HepG2 (cell line): ENCODE measurements at regions not wholly inside any gene's neighbourhood (a gene's known extent, or its start where the extent isn't known, plus 50 kb on each side); places are given as distances from the start of the nearest gene placed in this dataset.

Experiments
- CTCF ChIP-seq: sonication (generic); formaldehyde crosslinking; IDR thresholded peaks from 2 replicates; pipeline ENCODE4 v1.5.0; 2020; ENCODE audit warnings: mild to moderate bottlenecking, missing genetic modification reagents, moderate library complexity
- EP300 ChIP-seq, 3 experiments: sonication (generic) in 1 of 3; formaldehyde crosslinking in 1 of 3; IDR thresholded peaks; 2 replicates each; pipeline versions ENCODE4 v1.5.1 to v1.6.1; 2011 to 2020; ENCODE audit warnings: low read depth in 2 of 3, low read length in 2 of 3, borderline replicate concordance in 1 of 3, improper control_type of control experiment in 1 of 3, mild to moderate bottlenecking in 1 of 3, missing genetic modification reagents in 1 of 3, moderate library complexity in 1 of 3
- HNF4A ChIP-seq: sonication (generic); formaldehyde crosslinking; IDR thresholded peaks from 2 replicates; pipeline ENCODE4 v1.4.0; 2020; ENCODE audit warnings: missing genetic modification reagents
- MEF2D ChIP-seq: sonication (generic); formaldehyde crosslinking; IDR thresholded peaks from 2 replicates; pipeline ENCODE4 v1.5.1; 2020; ENCODE audit warnings: mild to moderate bottlenecking, missing genetic modification reagents
- NFIC ChIP-seq: IDR thresholded peaks from 2 replicates; pipeline ENCODE4 v1.6.1; 2012; ENCODE audit warnings: mild to moderate bottlenecking, low read length, inconsistent platforms
- SMC3 ChIP-seq: IDR thresholded peaks from 2 replicates; pipeline ENCODE4 v1.6.1; 2011; ENCODE audit warnings: low read length, improper control_type of control experiment
- SRSF9 ChIP-seq: fragments of 200-400 bp; formaldehyde crosslinking; IDR thresholded peaks from 2 replicates; pipeline ENCODE4 v1.6.1; 2018; ENCODE audit warnings: borderline replicate concordance, mild to moderate bottlenecking, low read depth, low read length; ENCODE audit not compliant: insufficient read depth, poor library complexity, severe bottlenecking
- TCF7 ChIP-seq: sonication (generic); IDR thresholded peaks from 2 replicates; pipeline ENCODE4 v1.6.1; 2016; ENCODE audit warnings: antibody characterized with exemption, low read depth
- ZEB1 ChIP-seq: IDR thresholded peaks from 2 replicates; pipeline ENCODE4 v1.6.1; 2012; ENCODE audit warnings: mild to moderate bottlenecking, low read depth, inconsistent platforms; ENCODE audit not compliant: insufficient replicate concordance
- ZNF382 ChIP-seq: sonication (generic); formaldehyde crosslinking; IDR thresholded peaks from 2 replicates; pipeline ENCODE4 v1.5.0; 2020; ENCODE audit warnings: missing genetic modification reagents, mild to moderate bottlenecking, borderline replicate concordance
- ZNF513 ChIP-seq: sonication (generic); formaldehyde crosslinking; conservative IDR thresholded peaks from 2 replicates; pipeline ENCODE4 v1.5.0; 2020; ENCODE audit warnings: missing genetic modification reagents
- ZNF792 ChIP-seq: IDR thresholded peaks from 2 replicates; pipeline ENCODE4 v1.6.1; 2016
- ZZZ3 ChIP-seq: sonication (generic); formaldehyde crosslinking; IDR thresholded peaks from 2 replicates; pipeline ENCODE4 v1.4.0; 2020; ENCODE audit warnings: missing genetic modification reagents, mild to moderate bottlenecking, borderline replicate concordance

- TF ChIP-seq NFIC (no peak), CTCF (CRISPR knock-in tag) (peak; percentile 12; the same call in 1 of the 2 replicates), ZZZ3 (CRISPR knock-in tag) (no peak), EP300 (IDR thresholded peaks at IDR 0.05; ENCODE audit: low read depth in 2 of 2, low read length in 2 of 2) (no peak), EP300 (CRISPR knock-in tag; IDR thresholded peaks at IDR 0.05; ENCODE audit: borderline replicate concordance) (no peak), ZNF792 (CRISPR knock-in tag) (no peak), HNF4A (CRISPR knock-in tag) (no peak), ZNF513 (no peak), ZNF382 (CRISPR knock-in tag) (no peak), MEF2D (CRISPR knock-in tag) (no peak), TCF7 (no peak), ZEB1 (no peak), SRSF9 (no peak), SMC3 (no peak)
These were observed 583.8 kb upstream of the ZNF717 start for GRCh38 chr3:76369170-76369569.
